KMS-11 (cell line): ENCODE measurements at regions not wholly inside any gene's neighbourhood (a gene's known extent, or its start where the extent isn't known, plus 50 kb on each side); places are given as distances from the start of the nearest gene placed in this dataset.
"Not testable (repeated sequence)": the region's sequence is repeated elsewhere in the genome, so short reads cannot be mapped to it uniquely, and the experiment has no call there.

Source experiments
- H2AFZ ChIP-seq: fragments of 200-600 bp; sonication (generic); 2 replicates; pipeline ENCODE4 v1.6.1; 2016; ENCODE audit warnings: antibody characterized with exemption, mixed run types, low read depth
- H3K27ac ChIP-seq: fragments of 200-600 bp; sonication (generic); 2 replicates; pipeline ENCODE4 v1.6.1; 2016; ENCODE audit warnings: mild to moderate bottlenecking, mixed run types
- H3K27me3 ChIP-seq: fragments of 200-600 bp; sonication (generic); 2 replicates; pipeline ENCODE4 v1.6.1; 2017; ENCODE audit warnings: mild to moderate bottlenecking, low read depth, mixed run types, moderate library complexity; ENCODE audit not compliant: insufficient read depth
- H3K36me3 ChIP-seq: fragments of 200-600 bp; sonication (generic); 2 replicates; pipeline ENCODE4 v1.6.1; 2017; ENCODE audit warnings: mild to moderate bottlenecking, mixed run types; ENCODE audit not compliant: insufficient read depth
- H3K4me1 ChIP-seq: fragments of 200-600 bp; sonication (generic); 2 replicates; pipeline ENCODE4 v1.6.1; 2016; ENCODE audit warnings: mild to moderate bottlenecking, low read depth, mixed run types; ENCODE audit not compliant: poor library complexity, severe bottlenecking
- H3K4me2 ChIP-seq: fragments of 200-600 bp; sonication (generic); 2 replicates; pipeline ENCODE4 v1.7.0; 2016; ENCODE audit warnings: mild to moderate bottlenecking, mixed run types
- H3K4me3 ChIP-seq: fragments of 200-600 bp; sonication (generic); IDR thresholded peaks from 2 replicates; pipeline ENCODE4 v1.6.1; 2017; ENCODE audit warnings: low read depth, low read length, mixed read lengths; ENCODE audit not compliant: insufficient read depth
- H3K79me2 ChIP-seq: fragments of 200-600 bp; sonication (generic); 2 replicates; pipeline ENCODE4 v1.6.1; 2016; ENCODE audit warnings: low read depth, mixed run types; ENCODE audit not compliant: insufficient read depth
- H3K9ac ChIP-seq: fragments of 200-600 bp; sonication (generic); 2 replicates; pipeline ENCODE4 v1.6.1; 2016; ENCODE audit warnings: mild to moderate bottlenecking, mixed run types
- H4K20me1 ChIP-seq: fragments of 200-600 bp; sonication (generic); 2 replicates; pipeline ENCODE4 v1.6.1; 2016; ENCODE audit warnings: mild to moderate bottlenecking, mixed run types; ENCODE audit not compliant: insufficient read depth
- CTCF ChIP-seq: fragments of 200-600 bp; sonication (generic); conservative IDR thresholded peaks from 2 replicates; pipeline ENCODE4 v1.6.1; 2017; ENCODE audit warnings: low read depth, mild to moderate bottlenecking, antibody characterized with exemption, low read length, moderate library complexity, mixed read lengths

GRCh38 chr5:113693701-113694100, 180.2 kb downstream of the YTHDC2 start:
- Histone ChIP-seq H3K27me3 (no peaks in the 10 kb centered on the region), H2AFZ (no peak overlapping the region), H3K4me3 (no peak overlapping the region), H3K4me2 (no peak overlapping the region), H3K79me2 (no peaks in the 10 kb centered on the region), H3K4me1 (no peaks in the 10 kb centered on the region), H3K27ac (no peak overlapping the region), H4K20me1 (no peaks in the 10 kb centered on the region), H3K36me3 (no peaks in the 10 kb centered on the region), H3K9ac (no peak overlapping the region)
- TF ChIP-seq CTCF, result no peak

GRCh38 chr5:113694576-113694975, 181.1 kb downstream of the YTHDC2 start:
- no peaks in the 10 kb centered on the region for H3K79me2 ChIP-seq
- no peaks in the 10 kb centered on the region for H4K20me1 ChIP-seq
- no peak overlapping the region for H3K9ac ChIP-seq
- H3K27me3 ChIP-seq, result no peaks in the 10 kb centered on the region
- H2AFZ ChIP-seq, result no peak overlapping the region
- no peak overlapping the region for H3K4me3 ChIP-seq
- no peak overlapping the region for H3K4me2 ChIP-seq
- no peak overlapping the region for H3K27ac ChIP-seq
- H3K36me3 ChIP-seq, result no peaks in the 10 kb centered on the region
- H3K4me1 ChIP-seq, result no peaks in the 10 kb centered on the region
- no peak for TF ChIP-seq CTCF

- no peaks in the 10 kb centered on the region for H3K36me3 ChIP-seq
- no peaks in the 10 kb centered on the region for H3K79me2 ChIP-seq
- H3K27ac ChIP-seq, result no peak overlapping the region
- TF ChIP-seq CTCF, result no peak
- no peak overlapping the region for H3K9ac ChIP-seq
- H3K4me2 ChIP-seq, result no peak overlapping the region
- no peaks in the 10 kb centered on the region for H4K20me1 ChIP-seq
- no peaks in the 10 kb centered on the region for H3K4me1 ChIP-seq
- no peak overlapping the region for H2AFZ ChIP-seq
- no peak overlapping the region for H3K4me3 ChIP-seq
- H3K27me3 ChIP-seq, result no peaks in the 10 kb centered on the region
These were observed 189.8 kb downstream of the YTHDC2 start for GRCh38 chr5:113703266-113703665.

- no peaks in the 10 kb centered on the region for H3K79me2 ChIP-seq
- H3K9ac ChIP-seq, result no peak overlapping the region
- TF ChIP-seq CTCF, result no peak
- no peaks in the 10 kb centered on the region for H4K20me1 ChIP-seq
- no peak overlapping the region for H3K4me3 ChIP-seq
- H3K36me3 ChIP-seq, result no peaks in the 10 kb centered on the region
- H3K27me3 ChIP-seq, result no peaks in the 10 kb centered on the region
- H2AFZ ChIP-seq, result no peak overlapping the region
- H3K27ac ChIP-seq, result no peak overlapping the region
- H3K4me2 ChIP-seq, result no peak overlapping the region
- H3K4me1 ChIP-seq, result no peaks in the 10 kb centered on the region
These were observed 192.2 kb downstream of the YTHDC2 start for GRCh38 chr5:113705657-113706056.

GRCh38 chr5:113713051-113713450, 199.6 kb downstream of the YTHDC2 start:
- H3K4me3 ChIP-seq, result no peak overlapping the region
- no peak overlapping the region for H3K27ac ChIP-seq
- no peak overlapping the region for H2AFZ ChIP-seq
- TF ChIP-seq CTCF, result no peak
- H3K4me2 ChIP-seq, result no peak overlapping the region
- H3K79me2 ChIP-seq, result no peaks in the 10 kb centered on the region
- no peak overlapping the region for H3K9ac ChIP-seq
- no peaks in the 10 kb centered on the region for H3K4me1 ChIP-seq
- H4K20me1 ChIP-seq, result no peaks in the 10 kb centered on the region
- no peaks in the 10 kb centered on the region for H3K27me3 ChIP-seq
- H3K36me3 ChIP-seq, result no peaks in the 10 kb centered on the region

- not testable (repeated sequence) for H4K20me1 ChIP-seq, H3K4me3 ChIP-seq, H3K36me3 ChIP-seq, H2AFZ ChIP-seq, H3K79me2 ChIP-seq, H3K9ac ChIP-seq, H3K4me1 ChIP-seq, H3K27ac ChIP-seq, H3K27me3 ChIP-seq, H3K4me2 ChIP-seq
These were observed 202.4 kb downstream of the YTHDC2 start for GRCh38 chr5:113715921-113716320.
